GM23338 (cell line): ENCODE measurements at regions not wholly inside any gene's neighbourhood (a gene's known extent, or its start where the extent isn't known, plus 50 kb on each side); places are given as distances from the start of the nearest gene placed in this dataset.

Experiments used
- ATAC-seq: fragments of 200-7000 bp; cut with Tn5 transposase; 3 replicates; pipeline ENCODE4 v1.9.1; 2020
- DNase-seq: peaks from one replicate; pipeline ENCODE4 v3.0.0-alpha.2; 2015; ENCODE audit warnings: low spot score
- H2AFZ ChIP-seq: fragments of 200-600 bp; sonication (generic); 2 replicates; pipeline ENCODE4 v1.8.0; 2016; ENCODE audit warnings: antibody characterized with exemption, mild to moderate bottlenecking, moderate library complexity
- H3F3A ChIP-seq: fragments of 200-600 bp; sonication (generic); replicated peaks from 2 replicates; pipeline ENCODE4 v1.8.0; 2017; ENCODE audit warnings: antibody characterized with exemption, mixed run types, low read depth
- H3K27ac ChIP-seq: fragments of 200-600 bp; sonication (generic); 2 replicates; pipeline ENCODE4 v1.6.1; 2016; ENCODE audit warnings: low read depth
- H3K27me3 ChIP-seq: fragments of 200-600 bp; sonication (generic); 2 replicates; pipeline ENCODE4 v1.8.0; 2016; ENCODE audit warnings: mild to moderate bottlenecking, mixed run types, moderate library complexity; ENCODE audit not compliant: insufficient read depth
- H3K36me3 ChIP-seq: fragments of 200-600 bp; sonication (generic); 2 replicates; pipeline ENCODE4 v1.8.0; 2016; ENCODE audit warnings: mild to moderate bottlenecking; ENCODE audit not compliant: insufficient read depth
- H3K4me1 ChIP-seq: fragments of 200-600 bp; sonication (generic); 2 replicates; pipeline ENCODE4 v1.8.0; 2016; ENCODE audit warnings: mild to moderate bottlenecking, moderate library complexity; ENCODE audit not compliant: insufficient read depth
- H3K4me2 ChIP-seq: fragments of 200-600 bp; sonication (generic); 2 replicates; pipeline ENCODE4 v1.7.1; 2017; ENCODE audit warnings: mixed run types
- H3K4me3 ChIP-seq: fragments of 200-600 bp; sonication (generic); 2 replicates; pipeline ENCODE4 v1.6.1; 2016; ENCODE audit warnings: mixed run types
- H3K79me2 ChIP-seq: fragments of 200-600 bp; sonication (generic); replicated peaks from 2 replicates; pipeline ENCODE4 v1.8.0; 2017; ENCODE audit warnings: mild to moderate bottlenecking; ENCODE audit not compliant: insufficient read depth
- H3K9me2 ChIP-seq: fragments of 200-600 bp; sonication (generic); 2 replicates; pipeline ENCODE4 v1.8.0; 2017; ENCODE audit not compliant: insufficient read depth
- H4K20me1 ChIP-seq: fragments of 200-600 bp; sonication (generic); replicated peaks from 2 replicates; pipeline ENCODE4 v1.8.0; 2017; ENCODE audit warnings: mild to moderate bottlenecking; ENCODE audit not compliant: insufficient read depth
- H3K27ac Mint-ChIP-seq: 2 replicates; pipeline ENCODE4 v1.8.0; 2020; ENCODE audit warnings: inconsistent platforms, mild to moderate bottlenecking, moderate library complexity, mixed read lengths
- H3K27me3 Mint-ChIP-seq: 3 replicates; pipeline ENCODE4 v1.8.0; 2022; ENCODE audit warnings: low read depth, mild to moderate bottlenecking, moderate library complexity, mixed read lengths, inconsistent platforms; ENCODE audit not compliant: insufficient read depth, poor library complexity
- H3K36me3 Mint-ChIP-seq: 3 replicates; pipeline ENCODE4 v1.8.0; 2021; ENCODE audit warnings: low read depth, mild to moderate bottlenecking, inconsistent platforms, moderate library complexity, mixed read lengths
- H3K4me1 Mint-ChIP-seq: 3 replicates; pipeline ENCODE4 v1.8.0; 2020; ENCODE audit warnings: mild to moderate bottlenecking, inconsistent platforms, mixed read lengths
- H3K4me3 Mint-ChIP-seq: 3 replicates; pipeline ENCODE4 v1.8.0; 2021; ENCODE audit warnings: moderate library complexity, mild to moderate bottlenecking, inconsistent platforms, mixed read lengths
- H3K9me3 Mint-ChIP-seq: 3 replicates; pipeline ENCODE4 v1.8.0; 2020; ENCODE audit warnings: moderate library complexity, mild to moderate bottlenecking, inconsistent platforms, mixed read lengths
- CREB1 ChIP-seq: fragments of 250-450 bp; sonication (Bioruptor Pico); IDR thresholded peaks from 2 replicates; pipeline ENCODE4 v1.5.0; 2020; ENCODE audit warnings: low read depth, mild to moderate bottlenecking, moderate library complexity
- EZH2 ChIP-seq: fragments of 200-600 bp; sonication (generic); IDR thresholded peaks from one replicate; pipeline ENCODE4 v1.8.0; 2017; ENCODE audit warnings: antibody characterized with exemption, mild to moderate bottlenecking, low read depth; ENCODE audit not compliant: unreplicated experiment
- JUNB ChIP-seq: IDR thresholded peaks from one replicate; pipeline ENCODE4 v1.6.1; 2016; ENCODE audit warnings: antibody characterized with exemption; ENCODE audit not compliant: unreplicated experiment
- POLR2AphosphoS5 ChIP-seq: IDR thresholded peaks from 2 replicates; pipeline ENCODE4 v1.6.1; 2016; ENCODE audit warnings: antibody characterized with exemption, low read depth
- ZNF114 ChIP-seq: fragments of 250-450 bp; sonication (Bioruptor Pico); IDR thresholded peaks from 2 replicates; pipeline ENCODE4 v1.5.0; 2020; ENCODE audit warnings: mild to moderate bottlenecking, moderate library complexity
- ZNF331 ChIP-seq: fragments of 250-450 bp; sonication (Bioruptor Pico); IDR thresholded peaks from 2 replicates; pipeline ENCODE4 v1.5.0; 2020; ENCODE audit warnings: low read depth, mild to moderate bottlenecking, moderate library complexity
- TF ChIP-seq, protein P1 (sequence below): fragments of 250-450 bp; sonication (Bioruptor Pico); IDR thresholded peaks from 2 replicates; pipeline ENCODE4 v1.5.0; 2020; ENCODE audit warnings: mild to moderate bottlenecking, moderate library complexity
- TF ChIP-seq, protein P2 (sequence below), 2 experiments: fragments of 200-600 bp in 1 of 2; sonication (generic) in 1 of 2; conservative IDR thresholded peaks; 2 replicates each; pipeline versions ENCODE4 v1.5.1 to v1.6.1; 2016 to 2017; ENCODE audit warnings: antibody characterized with exemption in 2 of 2, low read depth in 2 of 2, mild to moderate bottlenecking in 2 of 2, moderate library complexity in 1 of 2

- TF ChIP-seq, protein P1, sequence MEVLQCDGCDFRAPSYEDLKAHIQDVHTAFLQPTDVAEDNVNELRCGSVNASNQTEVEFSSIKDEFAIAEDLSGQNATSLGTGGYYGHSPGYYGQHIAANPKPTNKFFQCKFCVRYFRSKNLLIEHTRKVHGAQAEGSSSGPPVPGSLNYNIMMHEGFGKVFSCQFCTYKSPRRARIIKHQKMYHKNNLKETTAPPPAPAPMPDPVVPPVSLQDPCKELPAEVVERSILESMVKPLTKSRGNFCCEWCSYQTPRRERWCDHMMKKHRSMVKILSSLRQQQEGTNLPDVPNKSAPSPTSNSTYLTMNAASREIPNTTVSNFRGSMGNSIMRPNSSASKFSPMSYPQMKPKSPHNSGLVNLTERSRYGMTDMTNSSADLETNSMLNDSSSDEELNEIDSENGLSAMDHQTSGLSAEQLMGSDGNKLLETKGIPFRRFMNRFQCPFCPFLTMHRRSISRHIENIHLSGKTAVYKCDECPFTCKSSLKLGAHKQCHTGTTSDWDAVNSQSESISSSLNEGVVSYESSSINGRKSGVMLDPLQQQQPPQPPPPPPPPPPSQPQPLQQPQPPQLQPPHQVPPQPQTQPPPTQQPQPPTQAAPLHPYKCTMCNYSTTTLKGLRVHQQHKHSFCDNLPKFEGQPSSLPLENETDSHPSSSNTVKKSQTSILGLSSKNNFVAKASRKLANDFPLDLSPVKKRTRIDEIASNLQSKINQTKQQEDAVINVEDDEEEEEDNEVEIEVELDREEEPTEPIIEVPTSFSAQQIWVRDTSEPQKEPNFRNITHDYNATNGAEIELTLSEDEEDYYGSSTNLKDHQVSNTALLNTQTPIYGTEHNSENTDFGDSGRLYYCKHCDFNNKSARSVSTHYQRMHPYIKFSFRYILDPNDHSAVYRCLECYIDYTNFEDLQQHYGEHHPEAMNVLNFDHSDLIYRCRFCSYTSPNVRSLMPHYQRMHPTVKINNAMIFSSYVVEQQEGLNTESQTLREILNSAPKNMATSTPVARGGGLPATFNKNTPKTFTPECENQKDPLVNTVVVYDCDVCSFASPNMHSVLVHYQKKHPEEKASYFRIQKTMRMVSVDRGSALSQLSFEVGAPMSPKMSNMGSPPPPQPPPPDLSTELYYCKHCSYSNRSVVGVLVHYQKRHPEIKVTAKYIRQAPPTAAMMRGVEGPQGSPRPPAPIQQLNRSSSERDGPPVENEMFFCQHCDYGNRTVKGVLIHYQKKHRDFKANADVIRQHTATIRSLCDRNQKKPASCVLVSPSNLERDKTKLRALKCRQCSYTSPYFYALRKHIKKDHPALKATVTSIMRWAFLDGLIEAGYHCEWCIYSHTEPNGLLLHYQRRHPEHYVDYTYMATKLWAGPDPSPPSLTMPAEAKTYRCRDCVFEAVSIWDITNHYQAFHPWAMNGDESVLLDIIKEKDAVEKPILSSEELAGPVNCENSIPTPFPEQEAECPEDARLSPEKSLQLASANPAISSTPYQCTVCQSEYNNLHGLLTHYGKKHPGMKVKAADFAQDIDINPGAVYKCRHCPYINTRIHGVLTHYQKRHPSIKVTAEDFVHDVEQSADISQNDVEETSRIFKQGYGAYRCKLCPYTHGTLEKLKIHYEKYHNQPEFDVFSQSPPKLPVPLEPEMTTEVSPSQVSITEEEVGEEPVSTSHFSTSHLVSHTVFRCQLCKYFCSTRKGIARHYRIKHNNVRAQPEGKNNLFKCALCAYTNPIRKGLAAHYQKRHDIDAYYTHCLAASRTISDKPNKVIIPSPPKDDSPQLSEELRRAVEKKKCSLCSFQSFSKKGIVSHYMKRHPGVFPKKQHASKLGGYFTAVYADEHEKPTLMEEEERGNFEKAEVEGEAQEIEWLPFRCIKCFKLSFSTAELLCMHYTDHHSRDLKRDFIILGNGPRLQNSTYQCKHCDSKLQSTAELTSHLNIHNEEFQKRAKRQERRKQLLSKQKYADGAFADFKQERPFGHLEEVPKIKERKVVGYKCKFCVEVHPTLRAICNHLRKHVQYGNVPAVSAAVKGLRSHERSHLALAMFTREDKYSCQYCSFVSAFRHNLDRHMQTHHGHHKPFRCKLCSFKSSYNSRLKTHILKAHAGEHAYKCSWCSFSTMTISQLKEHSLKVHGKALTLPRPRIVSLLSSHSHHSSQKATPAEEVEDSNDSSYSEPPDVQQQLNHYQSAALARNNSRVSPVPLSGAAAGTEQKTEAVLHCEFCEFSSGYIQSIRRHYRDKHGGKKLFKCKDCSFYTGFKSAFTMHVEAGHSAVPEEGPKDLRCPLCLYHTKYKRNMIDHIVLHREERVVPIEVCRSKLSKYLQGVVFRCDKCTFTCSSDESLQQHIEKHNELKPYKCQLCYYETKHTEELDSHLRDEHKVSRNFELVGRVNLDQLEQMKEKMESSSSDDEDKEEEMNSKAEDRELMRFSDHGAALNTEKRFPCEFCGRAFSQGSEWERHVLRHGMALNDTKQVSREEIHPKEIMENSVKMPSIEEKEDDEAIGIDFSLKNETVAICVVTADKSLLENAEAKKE: no peak
- TF ChIP-seq POLR2AphosphoS5: no peak
These were observed 334.1 kb downstream of the GABRB3 start (continued) for GRCh38 chr15:26438718-26439117.

DNA sequence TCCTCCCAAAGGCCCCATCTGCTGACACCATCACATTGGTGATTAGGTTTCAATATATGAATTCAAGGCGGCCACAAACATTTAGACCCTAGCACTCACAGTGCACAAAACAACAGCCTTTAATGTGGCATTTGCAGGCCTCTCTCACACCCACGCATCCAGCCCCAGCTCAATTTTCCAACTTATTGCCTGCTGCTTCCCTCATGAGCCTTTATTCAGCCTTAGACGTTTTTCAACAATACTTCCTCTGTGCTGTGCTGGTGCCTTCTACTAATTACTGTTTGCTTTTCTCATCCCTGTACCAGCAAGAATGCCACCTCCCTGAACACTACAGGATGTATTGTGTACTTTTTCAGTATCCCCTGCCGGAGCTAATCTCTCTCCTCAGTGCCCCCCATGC, 334.6 kb downstream of the GABRB3 start:
- peaks cover 7% of the 10 kb centered on the region for H3K27me3 Mint-ChIP-seq
- peaks cover 3% of the 10 kb centered on the region; the same call in 1 of the 3 replicates for H3K36me3 Mint-ChIP-seq
- DNase-seq (no peak), ATAC-seq (no peak)
- no peak overlapping the region for H3K4me3 ChIP-seq
- H3F3A ChIP-seq: no peaks in the 10 kb centered on the region
- no peaks in the 10 kb centered on the region for H3K79me2 ChIP-seq
- H3K9me3 Mint-ChIP-seq: 0 out of 3 replicates have a peak, but pooled peaks cover 3% of the 10 kb centered on the region
- H3K27me3 ChIP-seq: no peaks in the 10 kb centered on the region
- H3K4me2 ChIP-seq: no peak overlapping the region
- peaks cover 8% of the 10 kb centered on the region; the same call in 1 of the 2 replicates for H3K9me2 ChIP-seq
- no peaks in the 10 kb centered on the region for H3K36me3 ChIP-seq
- no peaks in the 10 kb centered on the region for H3K4me1 ChIP-seq
- H3K27ac ChIP-seq: no peak overlapping the region
- H4K20me1 ChIP-seq: no peaks in the 10 kb centered on the region
- H3K4me1 Mint-ChIP-seq: no peaks in the 10 kb centered on the region
- H3K27ac Mint-ChIP-seq: no peak overlapping the region
- H2AFZ ChIP-seq: no peak overlapping the region
- no peak overlapping the region for H3K4me3 Mint-ChIP-seq
- TF ChIP-seq, protein P2, sequence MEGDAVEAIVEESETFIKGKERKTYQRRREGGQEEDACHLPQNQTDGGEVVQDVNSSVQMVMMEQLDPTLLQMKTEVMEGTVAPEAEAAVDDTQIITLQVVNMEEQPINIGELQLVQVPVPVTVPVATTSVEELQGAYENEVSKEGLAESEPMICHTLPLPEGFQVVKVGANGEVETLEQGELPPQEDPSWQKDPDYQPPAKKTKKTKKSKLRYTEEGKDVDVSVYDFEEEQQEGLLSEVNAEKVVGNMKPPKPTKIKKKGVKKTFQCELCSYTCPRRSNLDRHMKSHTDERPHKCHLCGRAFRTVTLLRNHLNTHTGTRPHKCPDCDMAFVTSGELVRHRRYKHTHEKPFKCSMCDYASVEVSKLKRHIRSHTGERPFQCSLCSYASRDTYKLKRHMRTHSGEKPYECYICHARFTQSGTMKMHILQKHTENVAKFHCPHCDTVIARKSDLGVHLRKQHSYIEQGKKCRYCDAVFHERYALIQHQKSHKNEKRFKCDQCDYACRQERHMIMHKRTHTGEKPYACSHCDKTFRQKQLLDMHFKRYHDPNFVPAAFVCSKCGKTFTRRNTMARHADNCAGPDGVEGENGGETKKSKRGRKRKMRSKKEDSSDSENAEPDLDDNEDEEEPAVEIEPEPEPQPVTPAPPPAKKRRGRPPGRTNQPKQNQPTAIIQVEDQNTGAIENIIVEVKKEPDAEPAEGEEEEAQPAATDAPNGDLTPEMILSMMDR (conservative IDR thresholded peaks at IDR 0.05; ENCODE audit: low read depth in 2 of 2): no peak
- TF ChIP-seq POLR2AphosphoS5: no peak
- no peak for TF ChIP-seq CREB1 (CRISPR knock-in tag)
- no peak for TF ChIP-seq ZNF331 (CRISPR knock-in tag)
- TF ChIP-seq JUNB: no peak
- TF ChIP-seq, protein P1: no peak
- TF ChIP-seq ZNF114 (CRISPR knock-in tag): no peak
- TF ChIP-seq EZH2: no peak
